ENCODE measurements at regions not wholly inside any gene's neighbourhood (a gene's known extent, or its start where the extent isn't known, plus 50 kb on each side); places are given as distances from the start of the nearest gene placed in this dataset.

- no peak for DNase-seq
- Histone ChIP-seq H2AFZ (ENCODE audit: low read depth) (no peak overlapping the region), H3F3A (replicated peaks; ENCODE audit: insufficient read depth) (no peaks in the 10 kb centered on the region), H3K4me3 (ENCODE audit: low read depth in 2 of 2, low read length in 1 of 2) (no peak overlapping the region), H3K27me3 (ENCODE audit: insufficient read depth) (no peaks in the 10 kb centered on the region), H3K9me3 (no peaks in the 10 kb centered on the region), H3K79me2 (ENCODE audit: insufficient read depth) (no peaks in the 10 kb centered on the region), H3K36me3 (replicated peaks in 1 of 2; ENCODE audit: control insufficient read depth in 1 of 2, insufficient read depth in 2 of 2, low read length in 1 of 2) (no peaks in the 10 kb centered on the region), H3K9ac (no peak overlapping the region), H3K4me2 (no peak overlapping the region), H3K4me1 (ENCODE audit: control insufficient read depth in 1 of 2, insufficient read depth in 2 of 2, low read depth in 1 of 2, low read length in 1 of 2) (no peaks in the 10 kb centered on the region), H3K27ac (ENCODE audit: low read depth in 2 of 2, low read length in 1 of 2) (no peak overlapping the region), H3K9me2 (no peaks in the 10 kb centered on the region), H4K20me1 (ENCODE audit: insufficient read depth) (no peaks in the 10 kb centered on the region)
- ChIA-PET POLR2A (no interaction called here), CTCF (interaction anchor here (1.2 kb wide), 1 partner anchor 22 kb away, joined by 4 read pairs; no protein-coding TSS in a partner anchor)
- TF ChIP-seq YY1 (IDR thresholded peaks at IDR 0.05; ENCODE audit: low read depth) (no peak), FOSL2 (IDR thresholded peaks at IDR 0.05; ENCODE audit: borderline replicate concordance, low read depth) (no peak), CHD2 (IDR thresholded peaks at IDR 0.05; ENCODE audit: low read length, partially characterized antibody) (no peak), EZH2phosphoT487 (IDR thresholded peaks at IDR 0.05; ENCODE audit: borderline replicate concordance, low read depth) (no peak), RCOR1 (IDR thresholded peaks at IDR 0.05; ENCODE audit: low read length) (no peak), RAD21 (IDR thresholded peaks at IDR 0.05; ENCODE audit: low read length) (no peak), TEAD4 (IDR thresholded peaks at IDR 0.05; ENCODE audit: borderline replicate concordance, insufficient read depth) (no peak), EP300 (IDR thresholded peaks at IDR 0.05; ENCODE audit: borderline replicate concordance in 1 of 2, low read depth in 1 of 2, low read length in 1 of 2) (no peak), FOXM1 (IDR thresholded peaks at IDR 0.05; ENCODE audit: low read depth) (no peak), USF1 (IDR thresholded peaks at IDR 0.05; ENCODE audit: borderline replicate concordance, low read depth) (no peak), MEF2A (IDR thresholded peaks at IDR 0.05; ENCODE audit: borderline replicate concordance, low read depth) (no peak), POLR2AphosphoS5 (IDR thresholded peaks at IDR 0.05; ENCODE audit: low read depth, low read length) (no peak), TAF1 (IDR thresholded peaks at IDR 0.05; ENCODE audit: borderline replicate concordance, low read depth, low read length) (no peak)
These were observed 975.4 kb upstream of the NDST4 start for GRCh38 chr4:116088771-116089170.

GRCh38 chr4:116082808-116083366 lies 969.5 kb upstream of the NDST4 start:
- Histone ChIP-seq H4K20me1 (ENCODE audit: insufficient read depth) (no peaks in the 10 kb centered on the region), H3K4me1 (ENCODE audit: control insufficient read depth in 1 of 2, insufficient read depth in 2 of 2, low read depth in 1 of 2, low read length in 1 of 2) (no peaks in the 10 kb centered on the region), H3F3A (replicated peaks; ENCODE audit: insufficient read depth) (no peaks in the 10 kb centered on the region), H3K36me3 (replicated peaks in 1 of 2; ENCODE audit: control insufficient read depth in 1 of 2, insufficient read depth in 2 of 2, low read length in 1 of 2) (no peaks in the 10 kb centered on the region), H3K9me3 (no peaks in the 10 kb centered on the region), H3K9me2 (no peaks in the 10 kb centered on the region), H3K4me3 (ENCODE audit: low read depth in 2 of 2, low read length in 1 of 2) (no peak overlapping the region), H3K27me3 (ENCODE audit: insufficient read depth) (no peaks in the 10 kb centered on the region), H2AFZ (ENCODE audit: low read depth) (no peak overlapping the region), H3K4me2 (no peak overlapping the region), H3K27ac (ENCODE audit: low read depth in 2 of 2, low read length in 1 of 2) (no peak overlapping the region), H3K79me2 (ENCODE audit: insufficient read depth) (no peaks in the 10 kb centered on the region), H3K9ac (no peak overlapping the region)
- no peak for DNase-seq
- ChIA-PET POLR2A (no interaction called here), CTCF (interaction anchor here (0.6 kb wide), 1 partner anchor 30 kb away, joined by 3 read pairs; no protein-coding TSS in a partner anchor)
- WGBS (ENCODE audit: low lambda C conversion rate) = 38% methylated on average over 5 of the region's 5 CpGs
- TF ChIP-seq FOSL2 (IDR thresholded peaks at IDR 0.05; ENCODE audit: borderline replicate concordance, low read depth) (no peak), EZH2phosphoT487 (IDR thresholded peaks at IDR 0.05; ENCODE audit: borderline replicate concordance, low read depth) (no peak)
